ENCODE measurements at regions not wholly inside any gene's neighbourhood (a gene's known extent, or its start where the extent isn't known, plus 50 kb on each side); places are given as distances from the start of the nearest gene placed in this dataset.

DNA sequence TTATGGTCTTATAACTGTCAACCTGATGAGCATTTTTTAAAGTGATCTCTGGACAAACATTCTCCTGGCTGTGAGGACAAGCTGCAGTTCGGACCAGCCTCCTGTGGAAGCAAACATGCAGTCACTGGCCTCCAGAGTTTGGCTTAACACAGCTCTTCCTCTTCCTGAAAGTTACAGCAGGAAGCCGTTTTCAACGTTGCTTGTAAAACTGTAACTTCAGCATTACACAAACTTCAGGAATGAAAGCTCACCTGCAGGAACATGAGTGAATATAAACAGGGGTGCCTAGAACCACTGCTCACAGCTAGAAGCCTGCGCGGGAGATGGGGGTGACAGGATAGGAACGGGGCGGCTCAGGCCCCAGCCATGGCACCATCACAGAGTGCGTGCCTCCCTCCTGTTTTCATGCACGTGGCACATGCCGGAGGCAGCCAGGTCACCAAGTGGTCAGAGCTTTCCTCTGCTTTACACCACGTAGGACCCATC lies 292.9 kb upstream of the PITRM1 start:
- Histone ChIP-seq H3K27ac (ENCODE audit: low read length) (no peak overlapping the region), H3K9ac (ENCODE audit: low read length) (no peak overlapping the region), H3K4me1 (ENCODE audit: control insufficient read depth, low read depth, low read length) (no peaks in the 10 kb centered on the region), H3K27me3 (ENCODE audit: control insufficient read depth, insufficient read depth, low read length) (no peaks in the 10 kb centered on the region), H3K36me3 (ENCODE audit: control insufficient read depth, low read depth, low read length) (no peaks in the 10 kb centered on the region), H3K4me3 (ENCODE audit: low read length) (no peak overlapping the region), H3K9me3 (ENCODE audit: control insufficient read depth, low read depth, low read length) (no peaks in the 10 kb centered on the region)

DNA sequence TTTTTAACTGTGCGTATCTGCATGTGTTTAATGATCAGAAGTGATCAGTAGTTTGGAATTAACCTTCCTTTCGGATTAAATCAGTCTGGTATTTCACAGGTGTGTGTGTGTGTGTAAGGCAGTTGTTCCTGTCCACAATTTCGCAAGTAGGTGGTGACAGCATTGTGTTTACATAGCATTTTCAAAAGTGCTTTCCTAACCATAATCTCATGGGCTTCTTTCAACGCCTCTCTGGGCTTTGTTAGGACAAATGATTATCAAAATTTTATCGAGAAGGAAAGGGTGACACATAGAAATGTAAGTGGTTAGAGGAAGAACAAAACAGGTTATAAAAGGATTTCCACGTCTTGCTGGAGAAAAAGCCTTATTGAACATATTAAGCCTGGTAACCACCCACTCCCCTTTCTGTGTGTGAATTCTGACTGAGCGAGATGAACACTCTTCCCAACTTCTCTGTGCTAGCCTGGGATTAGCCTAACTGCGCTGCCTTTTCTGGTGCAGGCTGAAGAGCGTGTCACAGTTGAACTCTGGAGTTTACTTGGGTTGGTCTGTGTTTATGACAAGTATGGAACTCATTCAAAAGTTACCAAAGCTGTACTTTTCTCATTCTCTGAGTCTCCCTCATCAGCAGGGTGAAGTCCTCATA lies 292.3 kb upstream of the PITRM1 start:
- H3K36me3 ChIP-seq (ENCODE audit: control insufficient read depth, low read depth, low read length): no peaks in the 10 kb centered on the region
- no peaks in the 10 kb centered on the region for H3K4me1 ChIP-seq (ENCODE audit: control insufficient read depth, low read depth, low read length)
- no peak overlapping the region for H3K9ac ChIP-seq (ENCODE audit: low read length)
- H3K27me3 ChIP-seq (ENCODE audit: control insufficient read depth, insufficient read depth, low read length): no peaks in the 10 kb centered on the region
- no peaks in the 10 kb centered on the region for H3K9me3 ChIP-seq (ENCODE audit: control insufficient read depth, low read depth, low read length)
- H3K4me3 ChIP-seq (ENCODE audit: low read length): no peak overlapping the region
- no peak overlapping the region for H3K27ac ChIP-seq (ENCODE audit: low read length)

DNA sequence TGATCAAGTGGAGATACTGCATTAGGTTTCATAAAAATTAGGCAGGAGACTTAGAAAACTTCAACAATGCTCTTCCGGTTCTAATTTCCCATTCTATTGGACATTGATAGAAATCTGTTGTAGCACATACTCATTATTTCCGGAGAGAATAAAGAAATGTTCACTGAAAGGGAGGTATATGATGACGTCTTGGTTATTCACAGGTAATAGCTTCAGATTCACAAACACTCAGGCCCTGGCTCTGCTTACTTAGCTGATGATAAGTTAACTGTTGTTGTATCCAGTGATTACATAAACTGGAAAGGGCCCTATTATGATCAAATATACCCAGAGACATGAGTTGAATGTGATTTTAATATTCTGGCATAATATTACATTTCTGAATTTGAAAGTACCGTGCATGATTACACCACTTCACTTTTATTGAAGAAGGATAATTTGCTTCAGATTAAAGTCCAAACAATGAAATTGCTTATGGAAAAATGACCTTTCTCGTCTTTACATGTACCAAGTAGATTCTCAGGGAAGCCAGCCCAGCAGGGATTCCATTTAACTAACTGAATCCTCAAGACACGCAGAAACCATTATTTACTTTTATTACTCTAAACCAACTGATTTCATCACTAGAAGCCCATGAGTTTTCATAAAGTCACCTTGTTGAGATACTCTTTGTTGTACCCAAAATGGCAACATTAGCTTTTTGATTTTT lies 288.0 kb upstream of the PITRM1 start:
- Histone ChIP-seq H3K36me3 (ENCODE audit: control insufficient read depth, low read depth, low read length) (no peaks in the 10 kb centered on the region), H3K9ac (ENCODE audit: low read length) (no peak overlapping the region), H3K9me3 (ENCODE audit: control insufficient read depth, low read depth, low read length) (no peaks in the 10 kb centered on the region), H3K4me1 (ENCODE audit: control insufficient read depth, low read depth, low read length) (no peaks in the 10 kb centered on the region), H3K27me3 (ENCODE audit: control insufficient read depth, insufficient read depth, low read length) (no peaks in the 10 kb centered on the region), H3K4me3 (ENCODE audit: low read length) (no peak overlapping the region), H3K27ac (ENCODE audit: low read length) (no peak overlapping the region)

DNA sequence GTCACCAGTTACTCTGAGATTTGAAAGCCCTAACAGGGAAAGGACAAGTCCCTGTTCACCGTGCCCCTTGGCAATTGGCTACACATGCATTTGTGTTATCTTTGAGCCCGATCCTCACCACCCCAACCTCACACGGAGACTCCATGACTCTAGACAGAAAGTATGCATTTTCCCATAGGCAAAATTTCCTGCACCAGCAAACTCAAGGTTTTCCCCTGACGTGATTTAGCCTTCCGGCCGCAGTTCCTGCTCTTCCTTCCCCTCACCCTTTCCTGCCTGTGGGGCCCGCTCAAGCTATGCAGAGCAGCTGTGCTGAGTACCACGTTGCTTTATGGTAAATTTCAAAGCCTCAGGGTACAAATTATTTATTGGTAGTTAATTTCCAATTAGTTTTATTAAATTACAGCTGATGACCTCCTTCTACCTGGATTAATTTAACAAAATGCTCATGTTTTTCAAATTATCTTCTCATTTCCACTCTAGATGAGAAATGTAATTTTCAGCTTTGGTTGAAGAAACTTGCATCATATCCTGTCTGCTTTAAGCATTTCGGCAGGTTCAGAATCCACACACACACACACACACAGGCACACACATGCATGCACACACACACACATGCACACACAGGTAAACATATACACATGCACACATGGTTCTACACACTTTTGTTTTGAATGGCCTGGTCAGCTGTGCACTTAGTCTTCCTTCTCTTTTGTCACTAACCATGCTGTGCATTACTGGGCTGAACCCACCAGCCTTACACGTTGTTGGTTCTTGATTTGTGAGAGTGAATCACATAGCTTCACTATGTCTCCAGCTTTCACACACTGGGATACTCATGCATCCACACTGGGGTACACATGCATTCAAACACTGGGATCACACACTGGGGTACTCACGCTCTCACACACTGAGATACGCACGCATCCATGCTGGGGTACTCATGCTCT lies 283.1 kb upstream of the PITRM1 start:
- Histone ChIP-seq H3K9ac (ENCODE audit: low read length) (no peak overlapping the region), H3K27me3 (ENCODE audit: control insufficient read depth, insufficient read depth, low read length) (no peaks in the 10 kb centered on the region), H3K4me1 (ENCODE audit: control insufficient read depth, low read depth, low read length) (peaks cover 25% of the 10 kb centered on the region), H3K36me3 (ENCODE audit: control insufficient read depth, low read depth, low read length) (no peaks in the 10 kb centered on the region), H3K9me3 (ENCODE audit: control insufficient read depth, low read depth, low read length) (no peaks in the 10 kb centered on the region), H3K27ac (ENCODE audit: low read length) (no peak overlapping the region), H3K4me3 (ENCODE audit: low read length) (no peak overlapping the region)

DNA sequence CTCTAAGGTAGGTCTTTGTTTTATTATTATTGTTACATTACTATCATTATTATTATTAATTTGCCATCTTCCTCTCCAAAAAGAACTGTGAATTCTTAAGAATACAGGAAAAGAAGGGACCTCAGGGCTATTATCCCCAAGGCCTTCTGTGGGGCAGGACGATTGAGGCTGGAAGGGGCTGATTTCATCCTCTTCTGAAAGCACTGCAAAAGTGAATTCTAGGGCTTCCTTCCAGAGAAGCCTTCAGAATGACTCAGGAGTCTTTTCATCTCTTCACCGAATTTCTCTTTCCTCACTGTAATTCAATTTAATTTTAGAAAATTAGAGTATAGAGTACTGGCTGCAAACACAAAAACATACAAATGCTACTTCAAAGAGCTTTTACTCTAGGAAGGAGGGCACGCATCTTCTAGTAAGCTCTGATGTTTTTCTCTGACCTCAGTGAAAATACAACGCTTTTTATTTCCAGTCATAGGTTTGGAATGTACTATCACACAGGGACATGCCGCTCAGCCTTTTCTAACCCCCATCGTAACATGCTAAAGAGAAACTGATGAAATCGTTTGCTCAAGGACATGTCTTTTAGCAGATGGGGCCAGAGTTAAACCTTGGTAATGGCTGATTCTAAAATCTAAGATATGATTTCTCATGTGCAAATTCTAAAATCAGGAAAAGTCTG lies 280.2 kb upstream of the PITRM1 start:
- Histone ChIP-seq H3K9me3 (ENCODE audit: control insufficient read depth, low read depth, low read length) (no peaks in the 10 kb centered on the region), H3K9ac (ENCODE audit: low read length) (peak overlapping the region; percentile 14), H3K27me3 (ENCODE audit: control insufficient read depth, insufficient read depth, low read length) (no peaks in the 10 kb centered on the region), H3K27ac (ENCODE audit: low read length) (peak overlapping the region; percentile 59), H3K4me3 (ENCODE audit: low read length) (no peak overlapping the region), H3K36me3 (ENCODE audit: control insufficient read depth, low read depth, low read length) (no peaks in the 10 kb centered on the region), H3K4me1 (ENCODE audit: control insufficient read depth, low read depth, low read length) (peaks cover 25% of the 10 kb centered on the region)

DNA sequence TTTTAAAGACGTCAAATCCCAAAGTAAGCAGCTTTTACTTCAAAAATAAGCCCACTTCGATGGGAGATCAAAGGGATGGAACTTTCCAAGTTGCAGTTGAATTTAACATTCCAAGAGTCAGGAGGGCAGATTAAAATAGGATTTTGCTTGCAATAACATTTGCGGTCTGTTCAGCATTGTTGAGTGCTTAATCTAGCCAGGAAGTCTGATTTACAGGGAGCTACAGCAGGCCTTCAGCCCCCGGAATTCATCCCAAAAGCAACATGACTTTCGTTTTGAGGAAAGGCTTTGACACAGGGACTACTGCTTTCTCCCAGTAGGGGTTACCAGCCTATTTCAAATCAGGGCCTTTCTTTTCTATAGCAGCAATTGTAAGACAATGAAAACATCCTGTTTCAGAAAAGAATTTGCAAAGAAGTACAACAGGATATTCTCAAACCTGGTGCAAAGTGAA lies 279.6 kb upstream of the PITRM1 start:
- H3K27ac ChIP-seq (ENCODE audit: low read length): peak overlapping the region; percentile 55

DNA sequence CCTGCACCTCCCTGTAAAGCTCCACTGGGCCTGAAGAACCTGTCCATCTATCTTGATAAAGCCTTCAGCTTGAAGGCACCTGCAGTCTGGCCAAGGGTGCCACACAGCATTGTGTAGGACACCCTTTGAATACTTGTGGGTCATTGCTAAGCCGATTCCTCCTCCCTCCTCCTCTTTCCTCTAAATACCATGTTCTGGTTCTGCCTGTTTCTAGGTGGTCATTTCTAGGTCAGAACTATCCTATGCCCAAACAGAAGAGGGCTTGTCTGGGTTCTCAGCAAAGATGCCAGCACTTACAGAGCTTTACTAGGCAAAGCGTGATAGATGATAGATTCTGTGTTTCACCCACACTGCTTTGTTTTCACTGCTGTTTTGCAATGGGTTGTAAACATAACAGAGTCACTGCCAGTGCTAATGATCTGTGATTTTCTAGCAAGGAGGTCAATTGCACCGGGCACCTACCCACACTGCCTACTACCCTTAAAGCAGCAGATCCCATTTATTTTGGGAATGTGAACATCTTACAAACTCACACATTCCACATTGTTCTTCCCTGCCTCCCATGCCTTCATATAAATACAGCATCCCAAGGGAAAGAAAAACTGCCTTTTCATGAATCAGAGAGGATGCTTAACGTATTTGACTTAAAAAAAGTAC lies 279.1 kb upstream of the PITRM1 start:
- Histone ChIP-seq H3K9ac (ENCODE audit: low read length) (peak overlapping the region; percentile 27), H3K27ac (ENCODE audit: low read length) (peak overlapping the region; percentile 55), H3K27me3 (ENCODE audit: control insufficient read depth, insufficient read depth, low read length) (no peaks in the 10 kb centered on the region), H3K4me1 (ENCODE audit: control insufficient read depth, low read depth, low read length) (peaks cover 25% of the 10 kb centered on the region), H3K4me3 (ENCODE audit: low read length) (no peak overlapping the region), H3K9me3 (ENCODE audit: control insufficient read depth, low read depth, low read length) (no peaks in the 10 kb centered on the region), H3K36me3 (ENCODE audit: control insufficient read depth, low read depth, low read length) (no peaks in the 10 kb centered on the region)

More for the DNA sequence above, 279.6 kb upstream of the PITRM1 start:
- Histone ChIP-seq H3K4me3 (ENCODE audit: low read length) (no peak overlapping the region), H3K9ac (ENCODE audit: low read length) (peak overlapping the region; percentile 27), H3K4me1 (ENCODE audit: control insufficient read depth, low read depth, low read length) (peaks cover 25% of the 10 kb centered on the region), H3K36me3 (ENCODE audit: control insufficient read depth, low read depth, low read length) (no peaks in the 10 kb centered on the region), H3K27me3 (ENCODE audit: control insufficient read depth, insufficient read depth, low read length) (no peaks in the 10 kb centered on the region), H3K9me3 (ENCODE audit: control insufficient read depth, low read depth, low read length) (no peaks in the 10 kb centered on the region)

DNA sequence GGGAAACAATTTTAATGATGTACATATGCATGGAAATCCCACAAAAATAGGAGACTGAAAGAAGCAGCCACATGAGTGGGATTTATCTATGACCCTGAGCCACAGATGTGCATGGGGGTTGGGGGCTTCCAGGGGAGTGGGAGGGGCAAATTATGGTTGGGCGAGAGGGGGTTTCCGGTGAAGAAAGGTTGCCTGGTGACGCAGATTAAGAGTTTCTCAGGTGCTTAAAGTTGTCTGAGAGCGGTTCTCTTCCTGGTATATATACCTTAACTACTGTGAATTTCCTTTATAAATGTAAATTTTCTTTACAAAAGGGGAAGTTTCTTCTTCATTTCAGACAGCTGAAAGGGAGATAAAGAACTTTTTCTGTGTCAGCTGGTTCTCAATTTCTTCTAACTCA lies 273.6 kb upstream of the PITRM1 start:
- H3K9ac ChIP-seq (ENCODE audit: low read length): no peak overlapping the region
- H3K27ac ChIP-seq (ENCODE audit: low read length): no peak overlapping the region
- H3K27me3 ChIP-seq (ENCODE audit: control insufficient read depth, insufficient read depth, low read length): no peaks in the 10 kb centered on the region
- no peaks in the 10 kb centered on the region for H3K9me3 ChIP-seq (ENCODE audit: control insufficient read depth, low read depth, low read length)
- no peak overlapping the region for H3K4me3 ChIP-seq (ENCODE audit: low read length)
- peaks cover under 1% of the 10 kb centered on the region for H3K4me1 ChIP-seq (ENCODE audit: control insufficient read depth, low read depth, low read length)
- H3K36me3 ChIP-seq (ENCODE audit: control insufficient read depth, low read depth, low read length): no peaks in the 10 kb centered on the region

DNA sequence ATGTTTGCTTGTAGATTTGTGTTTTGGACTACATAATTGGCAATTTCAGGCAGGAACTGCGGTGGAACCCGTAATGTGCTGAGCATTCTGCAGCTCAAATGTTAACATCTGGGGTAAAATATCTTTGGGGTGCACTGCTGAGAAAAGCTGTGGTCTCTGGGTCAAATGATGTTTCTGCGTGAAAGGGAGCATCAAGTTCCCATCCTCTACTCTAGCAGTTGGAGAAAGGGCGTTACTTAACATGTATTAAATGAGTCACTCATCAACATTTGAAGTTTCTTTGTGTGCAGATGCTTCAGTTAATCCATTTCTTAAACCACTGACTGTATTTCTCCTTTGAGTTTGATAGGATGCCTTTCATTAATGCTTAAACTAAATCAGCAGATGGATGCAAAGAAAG lies 273.1 kb upstream of the PITRM1 start:
- H3K9me3 ChIP-seq (ENCODE audit: control insufficient read depth, low read depth, low read length): no peaks in the 10 kb centered on the region
- H3K9ac ChIP-seq (ENCODE audit: low read length): no peak overlapping the region
- H3K4me1 ChIP-seq (ENCODE audit: control insufficient read depth, low read depth, low read length): no peaks in the 10 kb centered on the region
- H3K27me3 ChIP-seq (ENCODE audit: control insufficient read depth, insufficient read depth, low read length): no peaks in the 10 kb centered on the region
- H3K36me3 ChIP-seq (ENCODE audit: control insufficient read depth, low read depth, low read length): no peaks in the 10 kb centered on the region
- no peak overlapping the region for H3K27ac ChIP-seq (ENCODE audit: low read length)
- no peak overlapping the region for H3K4me3 ChIP-seq (ENCODE audit: low read length)

DNA sequence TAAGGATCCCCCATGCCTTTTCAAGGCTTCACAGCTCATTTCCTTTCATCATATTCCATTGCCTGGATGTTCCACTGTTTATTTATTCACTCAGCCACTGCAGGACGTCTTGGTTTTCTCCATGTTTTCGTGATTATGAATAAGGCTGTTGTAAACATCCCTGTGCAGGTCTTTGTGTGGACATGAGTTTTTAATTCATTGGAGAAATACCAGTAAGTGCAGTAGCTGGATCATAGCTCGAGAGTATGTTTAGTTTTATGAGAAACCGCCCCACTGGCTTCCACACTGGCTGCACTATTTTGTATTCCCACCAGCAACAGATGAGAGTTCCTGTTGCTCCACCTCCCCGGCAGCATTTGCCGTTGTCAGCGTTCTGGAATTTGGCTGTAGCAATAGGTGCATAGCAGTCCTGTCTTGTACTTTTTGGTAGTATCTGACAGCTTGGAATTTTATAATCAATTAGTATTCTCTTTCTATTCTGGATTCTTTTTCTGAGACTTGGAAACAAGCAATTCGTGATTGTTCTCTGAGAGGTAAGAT lies 269.9 kb upstream of the PITRM1 start:
- Histone ChIP-seq H3K27me3 (ENCODE audit: control insufficient read depth, insufficient read depth, low read length) (no peaks in the 10 kb centered on the region), H3K4me3 (ENCODE audit: low read length) (no peak overlapping the region), H3K4me1 (ENCODE audit: control insufficient read depth, low read depth, low read length) (no peaks in the 10 kb centered on the region), H3K9ac (ENCODE audit: low read length) (no peak overlapping the region), H3K36me3 (ENCODE audit: control insufficient read depth, low read depth, low read length) (no peaks in the 10 kb centered on the region), H3K9me3 (ENCODE audit: control insufficient read depth, low read depth, low read length) (no peaks in the 10 kb centered on the region), H3K27ac (ENCODE audit: low read length) (no peak overlapping the region)
